Right hindlimb (tissue), 1 donor: ENCODE measurements at regions not wholly inside any gene's neighbourhood (a gene's known extent, or its start where the extent isn't known, plus 50 kb on each side); places are given as distances from the start of the nearest gene placed in this dataset.

Experiments used
- DNase-seq: peaks from one replicate; pipeline ENCODE4 v3.0.0-alpha.2; 2018

GRCh38 chr15:97045666-97046421 is 715.3 kb downstream of the NR2F2 start:
- no peak for DNase-seq

DNA sequence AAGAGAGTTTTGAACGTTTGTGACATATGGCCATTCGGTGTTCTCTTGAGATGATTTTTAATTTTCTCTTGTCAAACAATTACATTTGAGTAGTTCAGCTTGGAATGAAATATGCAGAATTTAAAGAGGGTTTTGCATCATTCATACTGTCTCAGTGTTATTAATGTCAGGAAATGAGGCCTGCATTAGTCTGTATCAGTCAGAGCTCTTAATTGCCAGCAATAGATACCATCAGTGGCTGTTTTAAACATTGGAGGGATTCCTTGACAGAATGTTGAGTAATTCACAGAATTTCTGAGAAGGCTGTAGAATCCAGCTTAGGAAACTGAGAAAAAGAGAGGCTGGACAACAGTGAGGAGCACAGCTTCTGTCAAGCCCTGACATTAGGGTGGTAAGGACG is 722.0 kb downstream of the NR2F2 start:
- no peak for DNase-seq

DNA sequence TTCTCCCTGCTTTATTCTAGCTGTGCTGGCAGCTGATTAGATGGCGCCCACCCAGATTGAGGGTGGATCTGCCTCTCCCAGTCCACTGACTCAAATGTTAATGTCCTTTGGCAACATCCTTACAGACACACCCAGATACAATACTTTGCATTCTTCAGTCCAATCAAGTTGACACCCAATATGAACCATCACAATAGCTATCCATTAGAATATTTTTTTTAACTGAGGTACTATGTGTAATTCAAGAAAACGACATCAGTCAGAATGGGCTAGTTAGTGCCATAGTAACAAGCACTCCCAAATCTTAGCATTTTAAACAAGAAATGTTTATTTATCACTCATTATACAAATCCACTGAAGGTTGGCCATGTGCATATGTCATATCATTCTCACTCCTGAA is 723.1 kb downstream of the NR2F2 start:
- DNase-seq = no peak

GRCh38 chr15:97057503-97057902 is 727.0 kb downstream of the NR2F2 start:
- DNase-seq = no peak

DNA sequence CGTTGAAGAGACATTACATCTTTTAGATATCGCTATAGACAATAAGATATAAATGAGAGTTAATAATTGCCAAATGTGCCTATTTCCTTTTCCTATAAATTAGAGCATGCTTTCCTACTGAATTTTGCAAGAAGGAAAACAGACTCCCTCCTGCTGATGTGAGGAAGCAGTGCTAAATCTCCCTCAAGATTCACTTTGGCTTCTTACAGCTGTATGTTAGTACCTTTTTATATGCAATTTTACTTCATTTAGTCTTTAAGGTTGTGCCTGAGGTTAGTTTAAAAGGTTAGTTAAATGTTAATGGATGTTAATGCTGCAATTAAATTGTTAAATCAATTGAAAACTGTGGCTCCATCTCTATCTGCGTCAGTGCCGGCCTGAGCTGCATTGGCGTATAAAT is 728.8 kb downstream of the NR2F2 start:
- DNase-seq = no peak

DNA sequence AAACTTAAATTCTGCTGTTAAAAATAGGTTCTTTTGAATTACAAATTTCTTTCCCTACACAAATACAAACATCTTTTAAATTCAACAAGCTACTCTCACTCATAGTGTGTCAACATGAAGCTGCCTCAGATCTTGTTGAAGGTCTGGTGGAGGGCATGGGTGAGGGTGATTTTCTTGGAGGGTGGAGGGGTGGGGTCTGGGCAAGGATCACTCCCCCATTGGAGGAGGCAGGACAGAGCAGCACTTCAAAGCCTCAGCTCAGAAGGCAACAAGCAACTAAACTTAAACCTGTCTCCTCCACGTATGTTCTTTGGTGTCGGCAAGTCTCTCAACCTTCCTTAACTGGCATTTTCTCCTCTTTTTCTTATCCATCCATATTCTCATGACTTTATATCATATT is 730.9 kb downstream of the NR2F2 start:
- DNase-seq = no peak

- DNase-seq = no peak
Observed at GRCh38 chr15:97071668-97072067, 741.2 kb downstream of the NR2F2 start.

GRCh38 chr15:97072545-97072944 is 742.0 kb downstream of the NR2F2 start:
- DNase-seq = no peak

DNA sequence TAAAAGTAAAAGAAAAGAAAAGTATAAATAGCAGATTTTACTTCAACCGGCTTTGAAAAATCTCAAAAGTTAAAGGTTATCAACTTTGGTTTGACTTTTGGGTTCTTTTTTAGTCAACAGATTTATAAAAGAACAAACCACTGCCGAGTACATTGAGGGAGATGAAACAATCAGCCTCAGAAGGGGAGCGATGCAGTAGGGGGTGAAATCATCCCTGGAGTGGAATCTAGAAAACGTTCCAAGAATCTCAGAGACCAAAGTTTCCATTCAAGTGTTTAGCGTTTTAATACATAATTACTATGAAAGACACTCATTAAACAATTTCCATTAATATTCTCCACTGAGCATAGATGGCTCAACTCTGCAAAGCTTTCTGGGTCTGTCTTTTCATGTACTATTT is 745.5 kb downstream of the NR2F2 start:
- DNase-seq = no peak

GRCh38 chr15:97077975-97078374 is 747.5 kb downstream of the NR2F2 start:
- no peak for DNase-seq

- DNase-seq = no peak
Observed at GRCh38 chr15:97078591-97078990, 748.1 kb downstream of the NR2F2 start.

GRCh38 chr15:97081666-97082226 is 751.2 kb downstream of the NR2F2 start:
- DNase-seq = no peak

DNA sequence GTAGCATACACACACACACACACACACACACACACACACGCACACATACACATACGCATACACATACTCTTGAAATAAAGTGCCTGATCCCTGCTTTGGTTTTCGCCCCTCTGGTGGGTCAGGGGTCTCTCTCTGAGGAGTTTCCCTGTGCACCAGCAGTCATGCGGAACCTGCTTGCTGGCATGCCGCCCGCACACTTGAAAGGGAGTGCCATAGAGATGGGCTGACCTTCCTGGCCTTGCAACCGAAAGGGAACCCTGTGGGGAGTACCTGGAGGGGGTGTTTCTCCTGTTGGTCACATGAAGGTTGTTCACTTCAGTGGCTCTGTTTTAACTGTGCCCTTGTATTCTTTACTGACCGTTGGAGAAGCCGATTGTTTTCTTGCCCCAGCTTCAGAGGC is 752.3 kb downstream of the NR2F2 start:
- DNase-seq = no peak

GRCh38 chr15:97084650-97085049 is 754.1 kb downstream of the NR2F2 start:
- no peak for DNase-seq

GRCh38 chr15:97085731-97086130 is 755.2 kb downstream of the NR2F2 start:
- no peak for DNase-seq

GRCh38 chr15:97087006-97087741 is 756.7 kb downstream of the NR2F2 start:
- DNase-seq = no peak

- DNase-seq = no peak
Observed at GRCh38 chr15:97091093-97091492, 760.6 kb downstream of the NR2F2 start.

GRCh38 chr15:97092656-97093055 is 762.2 kb downstream of the NR2F2 start:
- DNase-seq = no peak

DNA sequence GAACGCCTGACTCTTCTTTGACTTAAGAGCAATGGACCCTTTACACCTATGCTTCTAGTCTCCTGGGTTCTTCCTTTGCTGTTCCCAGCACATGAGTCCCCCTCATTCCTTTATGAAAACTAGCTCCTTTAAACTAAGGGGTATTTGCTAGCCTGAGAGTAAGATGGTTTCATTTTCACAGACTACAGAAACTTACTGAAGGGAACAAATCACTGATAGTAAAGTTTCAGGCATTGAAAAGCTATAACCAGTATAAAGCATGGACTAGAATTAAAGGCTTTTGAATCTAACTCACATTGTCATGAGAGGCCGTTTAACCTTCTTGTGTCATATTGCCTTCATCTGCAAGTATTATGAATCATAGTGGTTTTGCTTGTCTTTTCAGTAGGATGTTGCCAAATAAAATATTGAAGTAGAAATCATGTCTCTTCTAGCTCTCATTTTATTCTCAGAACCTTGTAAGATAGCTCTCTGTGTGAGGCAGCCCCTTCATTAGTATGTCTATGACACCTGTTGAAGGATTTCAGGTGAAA is 765.9 kb downstream of the NR2F2 start:
- no peak for DNase-seq

GRCh38 chr15:97099040-97099439 is 768.5 kb downstream of the NR2F2 start:
- no peak for DNase-seq

DNA sequence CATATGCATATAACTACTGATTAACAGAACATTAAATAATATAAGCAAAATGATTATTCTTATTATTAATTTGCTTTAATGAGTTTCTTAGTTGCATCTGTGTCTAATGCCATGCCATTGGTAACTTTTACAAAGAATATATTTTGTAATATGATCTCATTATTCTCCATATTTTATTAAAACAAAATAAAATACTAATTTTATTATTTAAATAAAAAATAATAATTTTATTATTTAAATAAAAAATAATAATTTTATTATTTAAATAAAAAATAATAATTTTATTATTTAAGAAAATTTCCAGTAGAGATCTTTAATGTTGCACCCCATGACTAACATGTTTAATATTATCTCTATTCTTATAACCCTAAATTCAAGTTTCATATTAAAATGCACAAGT is 771.1 kb downstream of the NR2F2 start:
- no peak for DNase-seq

DNA sequence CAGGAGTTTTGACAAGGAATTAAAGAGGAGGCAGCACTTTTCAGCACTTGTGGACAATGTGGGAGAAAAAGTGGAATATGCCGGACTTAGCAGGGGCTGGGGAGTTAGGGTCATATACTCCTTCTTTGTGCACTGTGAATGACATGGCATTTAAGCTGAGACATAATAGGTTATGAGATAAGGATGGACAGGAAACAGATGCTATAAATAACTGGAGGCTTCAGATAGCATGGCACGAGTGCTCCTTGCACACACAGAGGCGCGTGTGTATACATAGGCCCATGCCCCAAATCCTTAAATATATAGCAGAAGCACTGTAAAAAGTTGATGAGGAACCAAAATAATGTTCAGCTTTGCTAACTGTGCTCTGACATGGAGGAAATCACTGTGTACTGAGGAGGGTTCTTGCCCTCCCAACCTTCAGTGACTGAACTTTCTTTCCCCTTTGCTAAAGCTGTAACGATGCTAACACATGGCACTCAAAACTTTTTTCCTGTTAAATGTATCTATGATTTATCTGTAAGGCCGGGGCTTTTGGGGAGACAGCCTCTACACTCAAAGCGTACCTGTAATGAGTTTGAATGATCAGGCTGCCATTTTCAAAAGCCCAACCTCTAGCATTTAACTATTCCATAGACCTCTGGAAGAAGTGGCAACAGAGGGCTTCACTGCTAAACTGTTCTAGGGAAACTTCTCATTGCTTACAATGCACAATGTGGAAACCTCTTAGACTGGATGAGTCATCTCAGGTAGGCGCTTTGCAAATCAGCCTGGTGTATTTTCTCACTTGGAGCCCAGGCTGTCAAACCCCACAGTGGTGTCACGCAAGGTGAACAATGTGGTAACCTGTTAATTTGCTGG is 784.6 kb downstream of the NR2F2 start:
- DNase-seq = no peak

DNA sequence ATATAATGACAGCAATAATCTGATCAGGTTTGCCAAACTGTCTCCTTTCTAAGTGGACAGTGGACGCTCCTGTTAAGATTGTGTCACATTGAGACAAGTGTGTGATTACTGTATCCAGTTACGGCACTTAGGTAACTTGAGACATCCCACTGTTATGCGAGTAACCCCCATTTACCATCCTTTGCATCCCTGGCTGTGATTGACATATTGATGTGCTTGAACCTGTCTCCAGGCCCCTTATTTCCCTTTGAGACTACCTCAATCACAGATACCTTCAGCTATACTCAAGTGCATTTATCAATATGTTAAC is 785.2 kb downstream of the NR2F2 start:
- DNase-seq = no peak
